Sigmoid colon (tissue), 3 donors: ENCODE measurements at regions not wholly inside any gene's neighbourhood (a gene's known extent, or its start where the extent isn't known, plus 50 kb on each side); places are given as distances from the start of the nearest gene placed in this dataset.

ENCODE experiments used
- POLR2A ChIP-seq, 2 donors: fragments of 450-650 bp; IDR thresholded peaks; one replicate each; pipeline ENCODE4 v1.6.1; 2016; ENCODE audit warnings: antibody characterized with exemption in 2 of 2, mild to moderate bottlenecking in 2 of 2, moderate library complexity in 2 of 2
- TF ChIP-seq, protein P1 (sequence below), 4 experiments: fragments of 450-650 bp in 3 of 4; fragments of 200-600 bp in 1 of 4; IDR thresholded peaks; one replicate each; pipeline ENCODE4 v1.5.1; 2016 to 2019; ENCODE audit warnings: antibody characterized with exemption in 4 of 4, mild to moderate bottlenecking in 3 of 4, moderate library complexity in 2 of 4

DNA sequence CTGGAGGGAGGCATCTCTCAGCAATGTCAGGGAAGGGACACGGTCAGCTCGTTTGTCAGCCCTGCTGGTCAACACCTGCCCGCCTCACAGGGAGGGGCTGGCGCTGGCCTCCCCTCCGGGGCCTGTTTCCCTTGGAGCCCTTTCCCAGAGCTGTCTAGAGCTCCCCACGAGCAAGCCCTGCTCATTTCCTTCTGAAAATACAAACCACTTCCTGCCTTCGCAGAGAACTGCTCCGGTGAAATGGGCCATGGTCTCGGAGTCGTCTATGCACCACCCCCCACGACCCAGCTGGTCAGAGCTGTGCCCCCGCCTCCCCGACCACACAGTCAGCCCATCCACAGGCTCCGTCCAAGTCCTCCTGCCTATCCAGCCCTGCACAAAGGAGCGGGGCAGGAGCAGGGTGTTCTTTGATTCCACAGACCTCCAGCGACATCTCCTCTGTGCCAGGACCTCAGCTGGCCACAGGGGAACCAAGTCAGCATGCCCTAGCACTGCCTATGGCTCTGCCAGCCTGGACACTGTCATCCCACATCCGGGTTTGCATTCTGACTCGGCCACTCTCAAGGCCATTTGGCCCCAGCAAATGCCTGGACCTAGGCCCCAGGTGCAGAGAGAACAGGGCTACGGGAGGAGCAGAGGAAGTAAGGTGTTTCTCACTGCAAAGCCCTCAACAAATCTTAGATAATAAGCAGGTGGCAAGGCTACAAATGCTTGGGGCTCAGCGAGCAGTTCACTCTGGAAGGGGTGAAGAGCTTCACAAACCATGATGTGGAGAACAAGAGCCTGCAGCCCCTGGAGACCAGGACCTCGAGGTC lies 82.1 kb upstream of the WNT11 start:
- TF ChIP-seq, protein P1, sequence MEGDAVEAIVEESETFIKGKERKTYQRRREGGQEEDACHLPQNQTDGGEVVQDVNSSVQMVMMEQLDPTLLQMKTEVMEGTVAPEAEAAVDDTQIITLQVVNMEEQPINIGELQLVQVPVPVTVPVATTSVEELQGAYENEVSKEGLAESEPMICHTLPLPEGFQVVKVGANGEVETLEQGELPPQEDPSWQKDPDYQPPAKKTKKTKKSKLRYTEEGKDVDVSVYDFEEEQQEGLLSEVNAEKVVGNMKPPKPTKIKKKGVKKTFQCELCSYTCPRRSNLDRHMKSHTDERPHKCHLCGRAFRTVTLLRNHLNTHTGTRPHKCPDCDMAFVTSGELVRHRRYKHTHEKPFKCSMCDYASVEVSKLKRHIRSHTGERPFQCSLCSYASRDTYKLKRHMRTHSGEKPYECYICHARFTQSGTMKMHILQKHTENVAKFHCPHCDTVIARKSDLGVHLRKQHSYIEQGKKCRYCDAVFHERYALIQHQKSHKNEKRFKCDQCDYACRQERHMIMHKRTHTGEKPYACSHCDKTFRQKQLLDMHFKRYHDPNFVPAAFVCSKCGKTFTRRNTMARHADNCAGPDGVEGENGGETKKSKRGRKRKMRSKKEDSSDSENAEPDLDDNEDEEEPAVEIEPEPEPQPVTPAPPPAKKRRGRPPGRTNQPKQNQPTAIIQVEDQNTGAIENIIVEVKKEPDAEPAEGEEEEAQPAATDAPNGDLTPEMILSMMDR (IDR thresholded peaks at IDR 0.05) = no peak
- TF ChIP-seq POLR2A (IDR thresholded peaks at IDR 0.05) = no peak
